ENCODE measurements at regions not wholly inside any gene's neighbourhood (a gene's known extent, or its start where the extent isn't known, plus 50 kb on each side); places are given as distances from the start of the nearest gene placed in this dataset.
"Not testable (repeated sequence)": the region's sequence is repeated elsewhere in the genome, so short reads cannot be mapped to it uniquely, and the experiment has no call there.

DNA sequence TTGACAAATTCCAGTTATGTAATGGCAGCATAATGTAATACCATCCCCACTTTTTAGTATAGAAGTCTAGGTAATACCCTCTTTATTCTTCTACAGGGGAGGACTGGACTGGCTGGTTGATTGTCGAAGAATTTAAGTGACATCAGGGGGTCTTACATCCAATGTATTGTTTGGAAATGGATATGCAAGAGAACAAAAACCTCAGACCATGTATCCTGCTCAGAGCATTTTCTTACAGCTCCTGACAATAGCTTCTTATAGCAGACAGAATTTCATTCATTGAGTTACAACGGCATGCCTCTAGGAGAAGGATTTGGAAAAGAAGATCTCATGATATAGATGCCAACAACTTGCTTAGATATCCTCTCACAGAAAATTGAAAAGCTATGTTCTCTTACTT is 2032.3 kb downstream of the EFNA5 start:
- no peak overlapping the region for H3K27ac ChIP-seq
- no peak for TF ChIP-seq Cebpa-rat (IDR thresholded peaks at IDR 0.05)
- H3K4me1 ChIP-seq, result no peaks in the 10 kb centered on the region
- H3K9me3 ChIP-seq (replicated peaks in 1 of 11), result no peaks in the 10 kb centered on the region; a peak in 1 of 22 replicates
- H3K27me3 ChIP-seq, result no peaks in the 10 kb centered on the region
- no peak overlapping the region for H3K4me3 ChIP-seq
- H4K20me1 ChIP-seq, result no peaks in the 10 kb centered on the region
- H3K36me3 ChIP-seq, result no peaks in the 10 kb centered on the region
- H3K9ac ChIP-seq, result no peak overlapping the region
- no peak overlapping the region for H3K4me2 ChIP-seq

GRCh38 chr5:105632043-105632442 is 2038.7 kb downstream of the EFNA5 start:
- no peak for TF ChIP-seq Cebpa-rat (IDR thresholded peaks at IDR 0.05)
- Histone ChIP-seq H3K4me1 (no peaks in the 10 kb centered on the region), H3K4me3 (no peak overlapping the region)

DNA sequence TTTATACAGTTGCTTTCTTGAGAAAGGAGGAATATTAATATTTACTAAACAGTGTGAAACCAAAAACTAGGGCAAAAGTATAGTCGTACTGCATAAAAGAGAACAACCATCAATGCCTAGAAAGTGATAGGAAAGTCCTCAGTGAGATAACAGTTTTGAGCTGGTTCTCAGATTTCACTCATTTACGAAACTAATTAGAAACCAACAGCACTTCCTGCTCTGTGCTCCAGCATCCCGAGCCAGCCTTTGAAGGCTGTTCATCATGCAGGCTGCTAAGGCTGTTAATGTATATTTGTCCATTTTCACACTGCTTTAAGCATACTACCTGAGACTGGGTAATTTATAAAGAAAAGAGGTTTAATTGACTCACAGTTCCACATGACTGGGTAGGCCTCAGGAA is 2039.9 kb downstream of the EFNA5 start:
- no peaks in the 10 kb centered on the region for H4K20me1 ChIP-seq
- no peaks in the 10 kb centered on the region for H3K4me1 ChIP-seq
- no peak for TF ChIP-seq Cebpa-rat (IDR thresholded peaks at IDR 0.05)
- H3K36me3 ChIP-seq, result no peaks in the 10 kb centered on the region
- no peak overlapping the region for H3K4me3 ChIP-seq
- H3K9ac ChIP-seq, result no peak overlapping the region
- 0 out of 22 replicates have a peak, but pooled peaks cover 0 to 3% (median 0%) of the 10 kb centered on the region in 11 experiments for H3K9me3 ChIP-seq (replicated peaks in 1 of 11)
- H3K27ac ChIP-seq, result no peak overlapping the region
- H3K27me3 ChIP-seq, result no peaks in the 10 kb centered on the region
- no peak overlapping the region for H3K4me2 ChIP-seq

More at GRCh38 chr5:105632043-105632442, 2038.7 kb downstream of the EFNA5 start:
- H3K9ac ChIP-seq, result no peak overlapping the region
- H4K20me1 ChIP-seq, result no peaks in the 10 kb centered on the region
- no peak overlapping the region for H3K27ac ChIP-seq
- no peaks in the 10 kb centered on the region for H3K27me3 ChIP-seq
- H3K9me3 ChIP-seq (replicated peaks in 1 of 11), result 0 out of 22 replicates have a peak, but pooled peaks cover 0 to 3% (median 0%) of the 10 kb centered on the region in 11 experiments
- H3K36me3 ChIP-seq, result no peaks in the 10 kb centered on the region
- no peak overlapping the region for H3K4me2 ChIP-seq

GRCh38 chr5:105619725-105620124 is 2051.0 kb downstream of the EFNA5 start:
- no peak overlapping the region for H3K9ac ChIP-seq
- no peaks in the 10 kb centered on the region for H3K27me3 ChIP-seq
- no peaks in the 10 kb centered on the region for H3K36me3 ChIP-seq
- TF ChIP-seq Cebpa-rat (IDR thresholded peaks at IDR 0.05), result no peak
- H3K9me3 ChIP-seq (replicated peaks in 1 of 11), result no peaks in the 10 kb centered on the region
- no peaks in the 10 kb centered on the region for H4K20me1 ChIP-seq
- H3K4me3 ChIP-seq, result no peak overlapping the region
- H3K27ac ChIP-seq, result no peak overlapping the region
- no peaks in the 10 kb centered on the region for H3K4me1 ChIP-seq
- H3K4me2 ChIP-seq, result no peak overlapping the region

GRCh38 chr5:105617436-105618215 is 2053.1 kb downstream of the EFNA5 start:
- Histone ChIP-seq H3K27me3 (no peaks in the 10 kb centered on the region), H3K36me3 (no peaks in the 10 kb centered on the region), H3K4me1 (no peaks in the 10 kb centered on the region), H3K27ac (no peak overlapping the region), H4K20me1 (no peaks in the 10 kb centered on the region), H3K9me3 (replicated peaks in 1 of 11) (no peaks in the 10 kb centered on the region), H3K9ac (no peak overlapping the region), H3K4me2 (no peak overlapping the region), H3K4me3 (no peak overlapping the region)
- TF ChIP-seq Cebpa-rat (IDR thresholded peaks at IDR 0.05), result no peak

- no peak for TF ChIP-seq Cebpa-rat (IDR thresholded peaks at IDR 0.05)
- H3K27ac ChIP-seq, result no peak overlapping the region
- H3K9me3 ChIP-seq (replicated peaks in 1 of 11), result no peaks in the 10 kb centered on the region
These were observed 2054.0 kb upstream of the NUDT12 start for GRCh38 chr5:105616599-105616998.

GRCh38 chr5:105602406-105602805 is 2039.8 kb upstream of the NUDT12 start:
- H4K20me1 ChIP-seq, H3K27me3 ChIP-seq: not testable (repeated sequence)
- peaks cover 0 to 26% (median 11%) of the 10 kb centered on the region in 11 experiments; a peak in 12 of 22 replicates for H3K9me3 ChIP-seq (replicated peaks in 1 of 11)

More at GRCh38 chr5:105616599-105616998, 2054.0 kb upstream of the NUDT12 start:
- H3K4me3 ChIP-seq, result no peak overlapping the region
- H3K4me2 ChIP-seq, result no peak overlapping the region
- H3K4me1 ChIP-seq, result no peaks in the 10 kb centered on the region
- H3K27me3 ChIP-seq, result no peaks in the 10 kb centered on the region
- H3K36me3 ChIP-seq, result no peaks in the 10 kb centered on the region
- H4K20me1 ChIP-seq, result no peaks in the 10 kb centered on the region
- no peak overlapping the region for H3K9ac ChIP-seq

GRCh38 chr5:105593011-105593760 is 2030.6 kb upstream of the NUDT12 start:
- no peak for TF ChIP-seq Cebpa-rat (IDR thresholded peaks at IDR 0.05)
- Histone ChIP-seq H3K27me3 (no peaks in the 10 kb centered on the region), H3K36me3 (no peaks in the 10 kb centered on the region), H3K27ac (no peak overlapping the region), H3K4me3 (no peak overlapping the region), H3K4me1 (no peaks in the 10 kb centered on the region), H3K9me3 (replicated peaks in 1 of 11) (no peaks in the 10 kb centered on the region), H3K9ac (no peak overlapping the region), H3K4me2 (no peak overlapping the region), H4K20me1 (no peaks in the 10 kb centered on the region)

More at GRCh38 chr5:105602406-105602805, 2039.8 kb upstream of the NUDT12 start:
- H3K27ac ChIP-seq, H3K4me1 ChIP-seq, H3K36me3 ChIP-seq, H3K4me2 ChIP-seq, H3K9ac ChIP-seq, H3K4me3 ChIP-seq: not testable (repeated sequence)

DNA sequence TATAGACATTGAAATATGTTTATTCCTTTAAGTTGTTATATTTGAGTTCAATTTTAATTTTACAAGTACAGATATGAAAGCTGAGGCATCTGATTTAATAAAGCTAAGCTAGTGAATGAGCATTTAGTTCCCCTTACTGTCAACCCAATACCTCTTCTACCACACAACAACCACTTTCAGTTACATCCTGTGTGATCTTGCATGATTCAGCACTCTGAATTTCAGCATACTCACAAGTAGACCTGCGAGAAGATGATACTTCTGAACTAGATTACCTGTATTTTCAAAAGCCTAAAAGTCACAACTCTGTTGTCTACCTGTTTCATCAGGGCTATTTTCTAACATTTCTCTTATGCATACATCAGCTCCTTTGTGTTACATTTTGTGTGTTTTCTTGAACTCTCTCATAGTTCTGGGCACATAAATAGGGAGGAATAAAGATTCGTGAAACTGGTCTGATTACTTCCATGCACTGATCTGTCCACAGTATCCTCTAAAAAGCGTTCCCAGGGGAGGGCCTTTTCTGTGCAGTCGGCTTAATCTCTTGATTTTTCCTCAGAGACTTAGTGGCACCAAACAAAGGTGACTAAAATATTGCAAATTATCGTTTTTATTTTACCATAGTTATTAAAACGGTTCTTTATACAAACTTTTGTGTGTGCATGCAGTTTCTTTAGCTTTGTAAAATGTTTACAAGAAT is 2025.5 kb upstream of the NUDT12 start:
- Histone ChIP-seq H4K20me1 (no peaks in the 10 kb centered on the region), H3K27me3 (no peaks in the 10 kb centered on the region), H3K36me3 (no peaks in the 10 kb centered on the region), H3K4me1 (no peaks in the 10 kb centered on the region), H3K9ac (no peak overlapping the region), H3K27ac (no peak overlapping the region), H3K4me3 (no peak overlapping the region), H3K9me3 (replicated peaks in 1 of 11) (no peaks in the 10 kb centered on the region), H3K4me2 (no peak overlapping the region)
- TF ChIP-seq Cebpa-rat (IDR thresholded peaks at IDR 0.05), result no peak
